ENCODE measurements at regions not wholly inside any gene's neighbourhood (a gene's known extent, or its start where the extent isn't known, plus 50 kb on each side); places are given as distances from the start of the nearest gene placed in this dataset.

- no peak for DNase-seq (ENCODE audit: low read depth)
Observed at GRCh38 chr13:26834646-26835045, 74.1 kb upstream of the GPR12 start.

DNA sequence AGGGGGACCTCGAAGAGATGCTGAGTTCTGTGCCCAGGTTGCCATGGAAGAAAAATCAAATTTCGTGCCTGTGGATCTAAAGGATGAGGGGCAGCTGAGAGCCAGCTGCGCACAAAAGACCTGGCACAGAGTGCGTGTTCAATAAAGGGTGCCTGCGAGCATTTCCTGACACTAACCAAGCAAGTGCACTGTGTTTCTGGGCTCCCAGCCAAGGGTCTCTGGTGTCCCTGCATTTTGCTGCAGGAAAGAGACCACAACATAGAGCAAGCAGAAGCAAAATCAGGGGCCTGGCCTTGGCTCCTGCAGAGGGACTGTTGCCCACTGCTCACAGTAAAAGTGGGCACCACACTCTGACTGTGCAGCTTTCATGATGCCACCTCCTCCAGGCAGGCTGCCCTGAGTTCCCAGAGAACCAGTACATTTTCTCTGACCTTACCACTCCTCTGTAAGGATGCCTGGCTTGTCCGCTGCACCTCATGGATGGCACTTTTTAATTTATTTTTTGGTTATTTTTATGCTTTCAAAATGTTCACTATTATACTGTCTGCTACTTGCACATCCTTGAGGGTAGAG is 70.8 kb upstream of the GPR12 start:
- no peak for DNase-seq (ENCODE audit: low read depth)

- DNase-seq (ENCODE audit: low read depth): no peak
Observed at GRCh38 chr13:26829716-26830115, 69.1 kb upstream of the GPR12 start.

- no peak for DNase-seq (ENCODE audit: low read depth)
Observed at GRCh38 chr13:26824581-26824980, 64.0 kb upstream of the GPR12 start.

DNA sequence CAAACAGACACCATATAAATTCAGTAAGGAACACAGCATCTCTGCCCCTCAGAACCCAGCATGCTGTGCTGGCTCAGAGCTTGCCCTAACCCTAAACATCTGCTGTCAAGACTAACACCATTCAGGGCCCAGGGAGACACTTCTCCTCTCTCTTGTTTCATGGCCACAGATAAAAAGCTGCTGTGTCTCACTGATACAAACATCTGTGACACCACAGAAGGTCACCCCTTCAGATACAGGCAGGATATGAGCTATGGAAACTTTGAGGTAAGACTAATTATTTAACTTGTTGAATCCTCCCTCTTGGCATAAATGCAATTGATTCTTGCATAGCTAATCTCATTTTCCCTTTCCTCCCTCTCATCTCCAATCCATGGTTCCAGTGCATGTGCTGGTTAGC is 61.6 kb upstream of the GPR12 start:
- no peak for DNase-seq (ENCODE audit: low read depth)

DNA sequence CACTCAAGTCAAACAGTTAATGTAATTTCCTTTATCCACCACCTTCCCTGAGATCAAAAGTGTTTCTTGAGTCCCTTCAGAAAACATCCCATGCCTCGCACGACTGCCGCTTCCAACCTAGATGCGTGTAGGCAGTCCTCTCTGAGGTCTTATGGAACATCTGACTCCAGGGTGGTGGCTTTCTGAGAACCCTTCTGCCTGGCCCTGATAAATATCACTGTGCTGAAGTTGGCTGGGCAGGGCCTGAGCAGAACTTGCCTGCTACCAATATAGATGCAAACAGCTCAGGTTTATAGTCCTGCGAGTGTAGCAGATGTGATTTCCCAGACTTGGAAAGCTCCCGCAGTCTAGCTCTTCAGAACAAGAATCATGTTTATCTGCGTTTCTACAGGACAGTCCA is 61.1 kb upstream of the GPR12 start:
- no peak for DNase-seq (ENCODE audit: low read depth)

GRCh38 chr13:26820871-26821270 is 60.3 kb upstream of the GPR12 start:
- DNase-seq (ENCODE audit: low read depth): no peak

DNA sequence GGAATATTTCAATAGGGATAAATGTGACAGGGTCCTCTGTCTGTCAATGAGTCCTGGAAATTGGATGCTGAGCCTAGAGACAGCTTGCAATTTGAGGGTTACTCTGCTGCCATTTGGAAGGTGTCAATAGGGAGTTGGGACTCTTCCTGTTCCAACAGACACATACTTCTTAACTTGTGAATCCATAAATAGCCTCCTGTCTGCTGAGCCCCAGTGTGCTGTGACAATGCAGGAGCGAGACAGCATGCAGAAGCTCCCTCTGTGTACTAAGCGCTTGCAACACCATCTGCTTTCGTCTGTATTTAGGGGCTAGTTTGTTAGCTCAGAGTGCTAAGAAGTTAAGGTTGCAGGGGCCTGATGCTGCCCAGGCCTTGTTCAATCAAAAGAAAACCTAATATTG is 58.5 kb upstream of the GPR12 start:
- DNase-seq (ENCODE audit: low read depth): no peak

- no peak for DNase-seq (ENCODE audit: low read depth)
Observed at GRCh38 chr13:26816881-26817280, 56.3 kb upstream of the GPR12 start.

- no peak for DNase-seq (ENCODE audit: low read depth)
Observed at GRCh38 chr13:26813980-26814348, 53.4 kb upstream of the GPR12 start.

- no peak for DNase-seq (ENCODE audit: low read depth)
Observed at GRCh38 chr13:26813321-26813979, 52.9 kb upstream of the GPR12 start.

GRCh38 chr13:26811581-26811980 is 51.0 kb upstream of the GPR12 start:
- DNase-seq (ENCODE audit: low read depth): no peak
